NB4 (cell line): ENCODE measurements at regions not wholly inside any gene's neighbourhood (a gene's known extent, or its start where the extent isn't known, plus 50 kb on each side); places are given as distances from the start of the nearest gene placed in this dataset.
"Not testable (repeated sequence)": the region's sequence is repeated elsewhere in the genome, so short reads cannot be mapped to it uniquely, and the experiment has no call there.

Experiments
- CTCF ChIP-seq: IDR thresholded peaks from one replicate; pipeline ENCODE4 v1.5.1; 2012; ENCODE audit warnings: low read depth, low read length
- MAX ChIP-seq: IDR thresholded peaks from 2 replicates; pipeline ENCODE4 v1.6.1; 2011; ENCODE audit warnings: low read depth, low read length
- MYC ChIP-seq: IDR thresholded peaks from 2 replicates; pipeline ENCODE4 v1.6.1; 2011; ENCODE audit warnings: low read depth, low read length
- POLR2A ChIP-seq: IDR thresholded peaks from 2 replicates; pipeline ENCODE4 v1.6.1; 2011; ENCODE audit warnings: mild to moderate bottlenecking; ENCODE audit not compliant: insufficient read length; ENCODE audit errors: extremely low read depth

- not testable (repeated sequence) for TF ChIP-seq CTCF, MAX, MYC, POLR2A
Observed at GRCh38 chr4:55712835-55713234, 76.7 kb upstream of the NMU start.
